IMR-90 (cell line): ENCODE measurements at regions not wholly inside any gene's neighbourhood (a gene's known extent, or its start where the extent isn't known, plus 50 kb on each side); places are given as distances from the start of the nearest gene placed in this dataset.

ENCODE experiments used
- CTCF ChIP-seq: conservative IDR thresholded peaks from 2 replicates; pipeline ENCODE4 v1.5.1; 2012; ENCODE audit warnings: mild to moderate bottlenecking, low read depth, low read length, improper control_type of control experiment
- MAFK ChIP-seq: IDR thresholded peaks from 2 replicates; pipeline ENCODE4 v1.6.1; 2012; ENCODE audit warnings: low read depth, low read length, improper control_type of control experiment
- POLR2A ChIP-seq: IDR thresholded peaks from 2 replicates; pipeline ENCODE4 v1.6.1; 2012; ENCODE audit warnings: mild to moderate bottlenecking, low read depth, low read length

- TF ChIP-seq CTCF (no peak), POLR2A (no peak), MAFK (no peak)
Observed at GRCh38 chr6:121535777-121536176, 100.3 kb downstream of the GJA1 start.
